GM18867 (cell line): ENCODE measurements at regions not wholly inside any gene's neighbourhood (a gene's known extent, or its start where the extent isn't known, plus 50 kb on each side); places are given as distances from the start of the nearest gene placed in this dataset.

Source experiments
- ATAC-seq: cut with Tn5 transposase; IDR thresholded peaks from one replicate; pipeline ENCODE4 v1.9.1; 2021; ENCODE audit warnings: mild to moderate bottlenecking, moderate library complexity; ENCODE audit not compliant: unreplicated experiment

DNA sequence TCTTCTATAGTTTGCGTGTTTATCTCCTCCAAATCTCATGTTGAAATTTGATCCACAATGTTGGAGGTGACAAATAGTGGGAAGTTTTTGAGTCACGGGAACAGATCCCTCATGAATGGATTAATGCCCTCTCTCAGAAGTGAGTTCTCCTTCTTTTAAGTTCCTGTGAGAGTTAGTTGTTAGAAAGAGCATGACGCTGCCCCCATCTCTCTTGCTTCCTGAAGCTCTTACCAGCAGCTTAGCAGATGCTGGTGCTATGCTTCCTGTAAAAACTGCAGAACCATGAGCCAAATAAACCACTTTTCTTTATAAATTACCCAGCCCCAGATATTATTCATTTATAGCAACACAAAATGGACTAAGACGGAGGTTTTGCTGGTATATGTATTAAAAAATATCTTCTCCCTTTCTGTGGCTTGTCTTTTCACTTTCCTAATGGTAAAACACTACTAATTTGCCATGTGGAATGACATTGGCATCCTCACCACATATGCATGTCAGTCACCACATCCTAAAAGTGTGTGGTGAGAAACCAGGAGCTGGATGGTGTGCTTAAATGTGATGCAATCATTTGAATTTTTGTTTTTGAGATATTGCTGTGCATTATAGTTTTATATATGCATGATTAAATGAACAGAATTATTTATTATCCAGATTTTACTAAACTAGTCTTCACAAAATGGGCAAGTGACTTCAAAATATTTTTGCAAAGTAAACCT, 449.3 kb downstream of the ADAMTS20 start:
- no peak for ATAC-seq

DNA sequence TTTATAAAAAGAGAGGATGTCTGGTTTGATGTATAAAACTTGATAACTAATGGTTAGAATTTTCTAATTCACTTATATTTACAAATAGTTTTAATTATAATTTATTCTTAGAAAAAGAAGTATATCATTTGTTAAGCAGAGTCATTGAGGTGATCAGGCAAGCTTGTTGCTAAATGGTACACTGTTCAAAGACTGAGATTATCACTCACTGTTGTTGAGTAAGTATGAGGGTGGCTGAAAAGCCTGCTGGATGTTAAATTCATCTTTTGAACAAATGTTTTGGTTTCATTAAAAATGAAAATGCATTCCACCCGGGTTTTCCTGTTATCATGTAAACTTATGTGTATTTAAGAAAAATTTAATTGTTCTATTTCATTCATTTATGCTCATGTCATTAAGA, 451.8 kb downstream of the ADAMTS20 start:
- ATAC-seq: no peak

DNA sequence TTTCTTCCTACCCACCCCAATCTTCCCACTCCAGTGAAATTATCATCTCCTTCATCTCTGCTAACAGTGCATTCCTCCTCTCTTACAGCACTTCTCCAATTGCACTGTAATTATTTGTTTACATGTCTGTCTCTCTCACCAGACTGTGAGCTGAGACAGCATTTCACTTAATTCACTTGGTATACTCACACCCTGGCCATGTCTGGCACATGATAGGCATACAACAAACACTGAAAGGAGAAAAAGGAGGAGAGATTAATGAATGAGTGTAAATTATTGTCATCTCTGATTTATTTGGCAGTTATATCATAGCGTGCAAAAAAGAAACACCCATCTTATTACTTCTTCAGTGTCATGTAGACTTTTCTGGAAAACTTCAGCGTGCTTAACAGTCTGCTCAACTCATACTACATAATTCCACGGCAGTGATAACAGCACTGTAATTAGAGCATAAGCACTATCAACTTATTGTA, 452.3 kb downstream of the ADAMTS20 start:
- ATAC-seq: no peak

DNA sequence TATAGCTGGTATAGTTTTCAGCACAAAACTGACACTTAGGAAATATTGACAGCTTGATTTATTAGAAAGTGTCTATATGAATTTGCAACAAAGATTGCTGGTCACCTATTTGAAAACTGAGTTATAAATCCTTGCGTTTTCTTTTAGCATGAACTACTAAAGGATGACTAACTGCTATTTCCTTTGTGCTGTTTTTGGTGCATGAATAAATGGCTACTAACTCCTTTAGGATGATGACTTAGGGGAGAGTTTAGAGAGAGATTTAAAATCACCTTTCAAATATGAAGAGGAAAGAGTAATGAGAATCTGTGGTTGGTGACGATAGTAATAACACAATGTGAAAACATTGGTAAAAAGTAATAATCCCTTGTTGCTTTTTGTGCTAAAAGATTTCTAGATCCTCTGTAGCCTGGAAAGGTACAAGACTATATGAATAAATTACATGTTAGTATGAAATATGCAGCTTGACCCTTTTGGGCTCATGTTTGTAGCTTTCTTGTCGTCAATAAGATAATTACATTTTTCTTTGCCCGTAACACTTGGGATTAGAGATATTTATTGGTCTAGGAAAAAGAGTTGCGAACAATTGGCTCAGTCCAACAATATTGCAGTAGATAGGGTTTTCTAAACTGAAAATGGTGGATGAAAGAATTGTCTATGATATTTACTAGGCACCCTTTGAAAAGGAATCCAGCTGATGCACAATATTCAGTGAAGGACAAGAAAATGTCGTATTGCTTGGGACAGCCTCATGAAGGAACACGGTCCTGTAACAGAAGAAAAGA, 453.0 kb downstream of the ADAMTS20 start:
- no peak for ATAC-seq

DNA sequence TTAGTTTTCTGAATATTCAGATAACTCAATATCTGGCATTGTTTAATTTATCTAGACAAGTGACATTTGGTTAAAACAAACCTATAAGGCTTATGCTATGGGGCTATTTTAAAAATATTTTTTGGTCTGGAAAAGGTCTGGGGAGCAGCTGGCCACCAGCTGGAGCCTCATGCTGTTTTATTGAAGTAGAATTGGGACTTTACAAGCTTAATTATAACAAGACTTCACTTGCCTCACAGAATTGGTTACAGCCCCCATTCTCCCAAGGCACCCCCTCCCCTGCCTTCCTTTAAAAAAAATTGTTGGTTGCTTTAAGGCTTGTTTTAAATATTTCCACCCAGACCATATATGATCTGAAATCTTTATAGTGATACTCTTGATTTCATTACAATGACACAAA, 453.9 kb downstream of the ADAMTS20 start:
- ATAC-seq: no peak

DNA sequence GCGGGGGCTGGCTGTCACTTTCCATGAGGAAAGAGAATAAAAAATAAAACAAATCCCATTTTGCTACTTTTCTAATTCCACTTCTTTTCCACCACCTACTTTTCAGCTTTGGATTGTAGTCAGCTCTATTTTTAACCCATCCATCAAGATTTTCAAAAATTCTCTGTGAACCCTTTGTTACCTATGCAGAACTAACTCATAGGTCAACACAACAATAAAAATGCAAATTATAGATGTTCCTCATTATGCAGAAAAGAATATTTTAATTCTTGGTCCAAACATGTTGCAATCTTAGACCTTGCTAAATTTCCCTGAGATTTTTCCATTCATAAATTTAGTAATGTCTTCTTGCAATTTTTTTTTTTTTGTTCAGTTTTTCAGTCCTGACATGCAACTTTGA, 454.5 kb downstream of the ADAMTS20 start:
- no peak for ATAC-seq

DNA sequence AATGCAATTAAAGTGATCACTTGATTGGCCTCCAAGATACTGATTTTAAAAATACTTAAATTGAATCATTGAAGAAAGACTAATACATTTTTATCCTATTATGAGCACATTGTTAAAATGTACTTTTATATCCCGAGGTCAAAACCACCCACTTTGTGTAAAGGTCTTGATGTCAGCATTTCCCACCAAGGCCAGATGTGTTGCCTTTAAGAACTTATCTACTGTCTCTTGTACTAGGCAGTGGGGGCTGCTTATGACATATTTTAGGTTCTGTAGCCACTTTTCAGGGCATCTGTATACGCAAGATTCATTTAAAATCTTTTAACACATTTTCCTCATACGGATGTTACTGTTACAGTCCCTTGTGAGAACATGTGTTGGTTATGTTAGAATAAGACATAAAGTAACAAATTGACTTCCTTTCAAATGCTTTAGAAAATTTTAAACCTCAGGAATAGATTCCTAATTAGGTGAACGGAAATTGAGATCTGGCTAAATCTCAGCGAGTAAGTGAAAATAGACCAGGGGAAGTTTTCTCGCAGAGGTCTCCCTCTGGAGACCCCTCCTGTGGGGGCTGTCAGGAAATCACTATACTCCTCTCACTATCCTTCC, 456.2 kb downstream of the ADAMTS20 start:
- no peak for ATAC-seq

DNA sequence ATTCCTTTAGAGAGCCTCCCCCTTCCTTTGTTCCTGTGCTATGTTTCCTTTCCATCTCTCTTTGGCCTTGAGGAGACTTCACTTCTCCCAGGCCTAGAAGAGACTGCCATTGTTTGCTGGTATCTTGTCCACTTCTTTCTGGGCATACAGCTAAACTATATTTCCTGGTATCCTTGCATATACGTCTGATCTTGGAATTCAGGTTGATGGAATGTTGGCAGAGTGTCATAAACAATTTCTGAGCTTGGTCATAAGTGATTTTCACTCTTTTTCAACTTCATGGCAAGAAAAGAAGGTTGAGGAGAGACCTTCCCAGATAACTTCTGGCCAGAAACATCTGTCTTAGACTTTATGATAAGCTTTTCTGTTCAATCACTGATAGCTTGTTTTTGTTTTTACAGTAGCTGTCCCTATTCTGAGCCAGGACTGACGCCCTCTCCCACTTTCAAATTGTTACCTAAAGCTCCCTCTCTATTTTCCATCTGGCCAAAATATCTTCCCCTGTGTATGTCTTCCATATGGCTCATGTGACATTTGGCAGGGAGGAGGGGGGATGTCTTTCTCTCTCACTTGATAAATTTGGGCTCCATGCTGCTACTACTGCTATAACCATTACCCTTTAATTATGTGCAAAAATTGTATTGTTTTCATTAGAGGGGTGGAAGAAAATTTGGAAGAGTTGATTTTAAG, 457.0 kb downstream of the ADAMTS20 start:
- no peak for ATAC-seq

DNA sequence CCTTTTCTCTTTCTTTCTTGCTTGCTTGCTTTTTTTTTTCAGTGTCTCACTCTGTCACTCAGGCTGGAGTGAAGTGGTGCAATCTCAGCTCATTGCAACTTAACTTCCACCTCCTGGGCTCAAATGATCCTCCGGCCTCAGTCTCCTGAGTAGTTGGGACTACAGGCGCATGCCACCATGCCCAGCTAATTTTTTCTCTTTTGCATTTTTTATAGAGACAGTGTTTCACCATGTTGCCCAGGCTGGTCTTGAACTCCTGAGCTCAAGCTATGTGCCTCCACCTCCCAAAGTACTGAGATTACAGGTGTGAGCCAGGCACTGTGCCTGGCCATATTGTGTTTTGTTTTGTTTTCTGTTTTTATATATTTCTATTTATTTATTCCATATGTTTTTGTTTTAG, 461.0 kb downstream of the ADAMTS20 start:
- no peak for ATAC-seq

DNA sequence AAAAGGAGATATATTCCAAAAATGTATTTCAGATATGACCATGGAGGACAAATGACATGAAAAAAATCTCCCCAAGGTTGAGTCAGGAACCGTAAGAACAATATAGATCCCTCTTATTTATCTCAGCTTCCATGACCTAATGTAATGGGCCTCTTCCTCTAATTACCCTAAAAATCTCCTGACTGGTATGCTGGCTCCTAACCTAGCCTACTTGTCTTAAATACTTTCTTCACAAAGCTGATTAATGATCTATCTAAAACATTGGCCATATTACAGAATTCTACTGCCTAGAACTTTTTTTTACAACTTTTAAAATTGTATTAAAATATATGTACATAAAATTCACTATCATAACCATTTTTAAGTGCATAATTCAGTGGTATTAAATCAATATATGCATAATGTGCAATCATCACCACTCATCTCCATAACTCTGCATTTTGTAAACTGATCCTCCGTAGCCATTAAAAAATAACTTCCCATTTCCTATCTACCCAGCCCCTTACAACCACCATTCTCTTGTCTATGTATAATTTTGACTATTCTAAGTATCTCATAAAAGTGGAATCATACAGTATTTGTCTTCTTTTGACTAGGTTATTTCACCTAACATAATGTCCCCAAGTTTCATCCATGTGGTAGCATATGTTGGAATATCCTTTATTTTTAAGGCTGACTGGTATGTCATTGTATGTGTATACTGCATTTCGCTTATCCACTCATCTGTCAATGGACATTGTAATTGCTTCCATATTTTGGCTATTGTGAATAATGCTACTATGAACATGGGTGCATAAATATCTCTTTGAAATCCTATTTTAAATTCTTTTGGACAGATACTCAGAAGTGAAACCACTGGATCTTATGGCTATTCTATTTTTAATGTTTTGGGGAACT, 464.6 kb downstream of the ADAMTS20 start:
- ATAC-seq: no peak

DNA sequence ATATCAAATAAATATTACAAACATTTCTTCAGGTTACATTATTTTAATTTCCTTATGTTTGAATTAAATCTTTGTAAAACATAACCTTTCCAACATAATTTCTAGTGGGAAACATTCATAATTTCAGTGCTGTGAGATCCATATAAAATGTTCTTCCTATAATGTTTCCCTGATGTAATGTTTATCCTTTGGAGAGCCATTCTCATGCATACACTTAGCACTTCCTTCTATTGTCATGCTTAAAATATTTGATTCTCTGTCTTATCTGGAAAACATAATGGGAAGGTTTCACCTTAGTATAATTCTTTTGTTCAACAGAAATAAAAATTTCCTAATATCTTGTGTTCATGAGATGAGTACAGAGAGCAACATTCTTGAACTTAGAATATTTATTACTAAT, 472.5 kb downstream of the ADAMTS20 start:
- no peak for ATAC-seq

DNA sequence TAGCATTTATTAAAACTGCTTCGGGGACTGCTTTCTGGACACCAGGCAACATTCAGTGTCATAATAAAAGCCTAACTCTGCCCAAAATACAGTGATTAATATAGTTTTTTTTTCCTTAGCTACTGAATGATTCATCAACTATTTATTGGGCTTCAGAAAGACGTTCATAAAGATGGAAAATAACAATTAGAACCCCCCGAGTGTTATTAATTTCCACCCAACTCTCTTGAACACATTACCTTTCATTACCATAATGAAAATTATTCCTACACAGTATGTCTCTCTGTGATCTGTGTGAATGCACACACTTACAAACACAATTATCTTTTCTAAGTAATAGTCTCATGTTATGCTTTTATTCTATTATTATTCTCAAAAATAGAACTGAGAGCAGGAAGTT, 473.0 kb downstream of the ADAMTS20 start:
- ATAC-seq: no peak

DNA sequence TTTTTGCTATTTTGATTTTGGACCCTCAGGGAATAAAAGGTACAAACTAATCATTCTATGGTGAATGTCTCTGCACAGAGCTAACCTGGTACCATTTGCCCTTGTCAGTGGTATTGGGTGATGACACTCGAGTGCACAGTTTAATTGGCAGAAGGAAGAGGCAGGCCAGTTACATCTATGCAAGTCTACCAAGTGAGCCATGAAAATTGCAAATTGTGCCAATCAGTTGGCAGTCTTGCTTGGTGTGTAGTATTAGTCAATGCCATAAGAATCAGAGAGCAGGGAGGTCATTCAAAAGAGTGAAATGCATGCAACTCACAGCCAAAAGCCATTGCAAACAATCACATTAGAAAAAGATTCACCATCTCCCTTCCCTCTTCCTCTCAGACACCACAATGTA, 479.6 kb downstream of the ADAMTS20 start:
- no peak for ATAC-seq

DNA sequence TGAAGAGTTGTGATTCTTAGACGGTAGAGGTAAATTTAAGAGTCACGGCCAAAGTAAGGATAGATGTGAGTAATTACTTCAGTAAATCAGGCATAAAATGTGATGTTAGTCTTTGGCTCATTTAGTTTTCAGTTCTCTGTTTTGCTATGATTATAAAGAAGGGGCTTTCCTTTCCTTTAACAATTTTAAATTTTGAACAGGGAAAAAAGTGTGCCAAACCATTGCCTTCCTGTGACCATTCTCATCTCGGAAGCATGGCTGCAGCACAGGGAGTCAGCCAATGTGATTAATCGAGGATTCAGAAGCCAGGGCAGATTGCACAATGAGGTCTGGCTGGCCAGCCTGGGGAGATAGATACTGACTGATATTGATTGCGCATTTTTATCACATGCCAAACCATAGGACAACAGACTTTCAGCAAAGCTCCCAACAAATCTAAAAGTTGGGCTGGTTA, 480.2 kb upstream of the PRICKLE1 start:
- no peak for ATAC-seq

DNA sequence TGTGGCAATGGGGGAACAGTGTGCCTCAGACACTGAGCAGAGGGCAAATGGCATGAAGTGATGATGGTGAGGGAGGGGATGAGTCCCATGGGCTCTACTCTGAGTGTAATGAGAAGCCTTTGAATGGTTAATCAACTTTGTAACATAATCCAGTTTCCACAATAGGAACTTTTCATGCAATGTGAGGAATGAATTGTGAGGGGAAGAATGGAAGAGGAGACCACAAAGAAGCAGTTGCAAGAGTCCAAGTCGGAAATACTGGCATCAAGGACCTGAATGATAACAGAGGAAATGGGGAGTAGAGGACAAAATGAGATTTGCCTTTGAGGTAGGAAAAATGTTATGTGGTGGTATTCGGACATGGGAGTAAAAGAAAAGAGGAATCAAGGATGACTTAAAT, 476.9 kb upstream of the PRICKLE1 start:
- ATAC-seq: no peak

DNA sequence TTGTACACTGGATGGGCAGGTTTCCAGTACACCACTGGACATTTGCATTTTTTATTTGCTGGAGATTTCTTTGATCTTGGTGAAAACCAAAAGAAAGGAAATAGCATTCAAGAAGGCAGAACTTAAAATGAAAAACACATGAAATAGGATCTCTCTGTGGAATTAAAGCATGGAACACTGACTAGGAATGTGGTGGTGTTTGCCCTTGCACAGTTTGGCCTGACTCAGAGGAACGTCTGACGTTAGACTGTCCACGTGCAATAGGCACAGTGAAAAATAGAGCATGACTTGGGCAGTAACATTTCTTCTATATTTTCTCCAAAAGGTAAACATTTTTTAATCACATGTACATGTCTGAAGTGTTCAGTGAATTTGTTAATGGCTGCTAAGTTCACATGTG, 474.1 kb upstream of the PRICKLE1 start:
- no peak for ATAC-seq

DNA sequence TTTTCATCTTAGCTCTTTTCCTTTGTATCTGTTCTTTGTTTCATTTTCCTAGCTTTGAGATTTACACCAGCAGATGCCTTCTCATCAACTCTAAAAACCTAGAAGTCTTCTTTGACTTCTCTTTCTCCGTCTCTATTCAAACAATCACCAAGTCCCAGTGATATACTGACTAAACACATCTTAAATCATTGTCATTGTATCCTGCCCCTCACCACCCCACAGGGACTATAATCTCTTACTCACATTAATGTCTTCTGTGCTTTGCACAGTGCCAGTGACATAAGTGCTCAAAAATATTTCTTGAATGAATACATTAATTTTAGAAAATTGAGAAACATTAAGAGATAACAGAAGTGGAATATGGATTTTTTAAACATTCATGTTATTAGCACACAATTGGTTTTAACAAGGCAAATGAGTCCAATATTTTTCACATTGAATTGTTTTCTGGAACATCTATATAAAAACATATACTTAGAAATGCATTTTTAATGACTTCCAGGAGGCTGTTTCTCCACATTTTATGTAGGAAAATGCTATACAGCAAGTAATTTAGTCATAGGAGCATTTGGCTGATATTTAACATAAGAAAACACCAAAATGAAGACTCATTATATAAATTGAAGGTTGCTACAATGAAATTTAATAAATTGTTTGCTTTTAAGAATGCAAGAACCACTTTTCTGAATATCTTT, 472.8 kb upstream of the PRICKLE1 start:
- ATAC-seq: no peak

DNA sequence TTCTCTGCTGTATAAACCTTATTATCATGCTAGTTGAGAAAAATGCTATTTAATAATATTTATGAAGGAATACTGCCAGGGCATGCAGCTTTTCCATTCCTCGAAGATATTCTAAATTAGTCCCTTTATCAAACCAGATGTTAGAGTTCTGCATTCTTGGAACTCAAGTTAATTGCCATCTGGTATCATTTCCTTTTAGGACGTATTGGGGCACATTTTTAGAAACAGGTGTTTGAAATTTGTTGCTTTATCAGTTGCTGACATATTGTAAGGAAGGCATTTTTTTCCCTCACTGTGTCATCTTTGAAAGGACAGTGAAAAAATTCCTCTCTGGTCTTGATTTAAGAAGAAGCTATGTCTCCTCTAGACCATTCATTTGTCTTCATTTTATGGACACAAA, 471.2 kb upstream of the PRICKLE1 start:
- no peak for ATAC-seq

DNA sequence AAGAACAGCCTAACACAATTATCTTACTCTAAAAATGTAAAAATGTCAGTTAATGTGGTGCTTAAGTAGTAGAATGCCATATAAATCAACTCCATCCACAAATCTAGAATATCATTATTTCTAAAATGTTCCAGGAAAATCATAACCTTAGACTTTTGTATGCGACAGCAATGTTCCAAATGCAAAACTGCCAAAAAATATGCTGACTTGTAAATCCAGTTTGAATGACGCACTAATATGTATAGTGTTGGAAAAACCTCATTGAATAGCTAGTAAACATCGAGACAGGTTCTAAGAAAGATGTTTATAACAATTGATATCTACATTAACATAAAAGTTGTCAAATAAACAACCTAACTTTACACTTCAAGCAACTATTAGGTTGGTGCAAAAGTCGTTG, 469.1 kb upstream of the PRICKLE1 start:
- ATAC-seq: no peak

DNA sequence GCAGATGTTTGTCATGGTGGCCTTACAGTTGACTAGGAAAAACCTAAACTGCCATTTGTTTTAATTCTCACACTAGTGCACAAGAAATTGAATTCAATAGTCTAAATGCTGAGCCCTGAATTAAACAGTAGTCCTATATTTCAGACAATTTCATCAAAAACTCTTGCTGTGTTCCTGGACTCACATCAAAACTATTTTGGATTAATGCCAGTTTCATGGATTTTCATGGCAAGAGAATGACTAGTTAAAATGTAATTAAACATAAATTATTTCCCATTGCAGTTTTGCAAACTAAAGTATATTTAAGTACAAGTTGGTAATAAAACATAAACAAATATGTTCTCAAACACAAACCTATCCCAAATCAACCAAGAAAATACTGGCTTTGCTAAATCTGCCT, 468.0 kb upstream of the PRICKLE1 start:
- ATAC-seq: no peak
